ENCODE measurements at regions not wholly inside any gene's neighbourhood (a gene's known extent, or its start where the extent isn't known, plus 50 kb on each side); places are given as distances from the start of the nearest gene placed in this dataset.
"Not testable (repeated sequence)": the region's sequence is repeated elsewhere in the genome, so short reads cannot be mapped to it uniquely, and the experiment has no call there.

GRCh38 chr15:24505216-24505615 is 170.4 kb upstream of the NPAP1 start:
- TF ChIP-seq POLR2AphosphoS5, CTCF (IDR thresholded peaks at IDR 0.05): not testable (repeated sequence)

Data from prostate gland (tissue), 2 donors.